OCI-LY3 (cell line): ENCODE measurements at regions not wholly inside any gene's neighbourhood (a gene's known extent, or its start where the extent isn't known, plus 50 kb on each side); places are given as distances from the start of the nearest gene placed in this dataset.

Experiments
- EZH2phosphoT487 ChIP-seq: fragments of 200-600 bp; shearing (Covaris generic); IDR thresholded peaks from 2 replicates; pipeline ENCODE4 v1.6.1; 2018; ENCODE audit warnings: antibody characterized with exemption, mixed run types, low read depth
- TF ChIP-seq, protein P1 (sequence below): fragments of 200-600, 300-600 bp; sonication (generic); IDR thresholded peaks from 2 replicates; pipeline ENCODE4 v1.5.1; 2014; ENCODE audit warnings: antibody characterized with exemption, low read length, low read depth

GRCh38 chr14:104361921-104362681 is 217.5 kb upstream of the C14orf180 start:
- TF ChIP-seq, protein P1, sequence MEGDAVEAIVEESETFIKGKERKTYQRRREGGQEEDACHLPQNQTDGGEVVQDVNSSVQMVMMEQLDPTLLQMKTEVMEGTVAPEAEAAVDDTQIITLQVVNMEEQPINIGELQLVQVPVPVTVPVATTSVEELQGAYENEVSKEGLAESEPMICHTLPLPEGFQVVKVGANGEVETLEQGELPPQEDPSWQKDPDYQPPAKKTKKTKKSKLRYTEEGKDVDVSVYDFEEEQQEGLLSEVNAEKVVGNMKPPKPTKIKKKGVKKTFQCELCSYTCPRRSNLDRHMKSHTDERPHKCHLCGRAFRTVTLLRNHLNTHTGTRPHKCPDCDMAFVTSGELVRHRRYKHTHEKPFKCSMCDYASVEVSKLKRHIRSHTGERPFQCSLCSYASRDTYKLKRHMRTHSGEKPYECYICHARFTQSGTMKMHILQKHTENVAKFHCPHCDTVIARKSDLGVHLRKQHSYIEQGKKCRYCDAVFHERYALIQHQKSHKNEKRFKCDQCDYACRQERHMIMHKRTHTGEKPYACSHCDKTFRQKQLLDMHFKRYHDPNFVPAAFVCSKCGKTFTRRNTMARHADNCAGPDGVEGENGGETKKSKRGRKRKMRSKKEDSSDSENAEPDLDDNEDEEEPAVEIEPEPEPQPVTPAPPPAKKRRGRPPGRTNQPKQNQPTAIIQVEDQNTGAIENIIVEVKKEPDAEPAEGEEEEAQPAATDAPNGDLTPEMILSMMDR, result no peak
- no peak for TF ChIP-seq EZH2phosphoT487
